ENCODE measurements at regions not wholly inside any gene's neighbourhood (a gene's known extent, or its start where the extent isn't known, plus 50 kb on each side); places are given as distances from the start of the nearest gene placed in this dataset.
"Not testable (repeated sequence)": the region's sequence is repeated elsewhere in the genome, so short reads cannot be mapped to it uniquely, and the experiment has no call there.

DNA sequence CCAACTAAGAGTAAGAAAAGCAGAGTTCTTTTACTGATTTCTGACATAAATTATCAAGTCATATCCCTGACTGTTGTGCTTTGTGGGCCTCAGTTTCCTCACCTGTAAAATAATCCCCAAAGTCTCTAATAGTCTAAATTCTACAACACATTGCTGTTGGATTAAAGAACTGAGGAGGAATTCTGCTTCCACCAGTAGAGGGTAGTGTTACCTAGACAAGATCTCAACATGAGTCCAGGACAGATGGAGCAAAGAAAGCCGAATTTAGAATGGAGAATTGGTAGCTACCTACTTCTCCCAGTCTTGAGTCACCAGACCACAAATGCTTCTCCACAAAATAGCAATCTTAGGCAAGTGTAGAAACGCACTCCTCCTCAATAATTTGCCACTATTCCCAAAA is 462.5 kb upstream of the FSHR start:
- peak; percentile 2 for DNase-seq (ENCODE audit: low read depth)
- H3K4me3 ChIP-seq (ENCODE audit: low read depth, low read length), result no peak overlapping the region
- TF ChIP-seq, protein P1, sequence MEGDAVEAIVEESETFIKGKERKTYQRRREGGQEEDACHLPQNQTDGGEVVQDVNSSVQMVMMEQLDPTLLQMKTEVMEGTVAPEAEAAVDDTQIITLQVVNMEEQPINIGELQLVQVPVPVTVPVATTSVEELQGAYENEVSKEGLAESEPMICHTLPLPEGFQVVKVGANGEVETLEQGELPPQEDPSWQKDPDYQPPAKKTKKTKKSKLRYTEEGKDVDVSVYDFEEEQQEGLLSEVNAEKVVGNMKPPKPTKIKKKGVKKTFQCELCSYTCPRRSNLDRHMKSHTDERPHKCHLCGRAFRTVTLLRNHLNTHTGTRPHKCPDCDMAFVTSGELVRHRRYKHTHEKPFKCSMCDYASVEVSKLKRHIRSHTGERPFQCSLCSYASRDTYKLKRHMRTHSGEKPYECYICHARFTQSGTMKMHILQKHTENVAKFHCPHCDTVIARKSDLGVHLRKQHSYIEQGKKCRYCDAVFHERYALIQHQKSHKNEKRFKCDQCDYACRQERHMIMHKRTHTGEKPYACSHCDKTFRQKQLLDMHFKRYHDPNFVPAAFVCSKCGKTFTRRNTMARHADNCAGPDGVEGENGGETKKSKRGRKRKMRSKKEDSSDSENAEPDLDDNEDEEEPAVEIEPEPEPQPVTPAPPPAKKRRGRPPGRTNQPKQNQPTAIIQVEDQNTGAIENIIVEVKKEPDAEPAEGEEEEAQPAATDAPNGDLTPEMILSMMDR (conservative IDR thresholded peaks at IDR 0.05; ENCODE audit: low read depth, low read length), result peak; percentile 74

GRCh38 chr2:49611796-49612195 is 457.5 kb upstream of the FSHR start:
- not testable (repeated sequence) for H3K4me3 ChIP-seq (ENCODE audit: low read depth, low read length); DNase-seq (ENCODE audit: low read depth)

DNA sequence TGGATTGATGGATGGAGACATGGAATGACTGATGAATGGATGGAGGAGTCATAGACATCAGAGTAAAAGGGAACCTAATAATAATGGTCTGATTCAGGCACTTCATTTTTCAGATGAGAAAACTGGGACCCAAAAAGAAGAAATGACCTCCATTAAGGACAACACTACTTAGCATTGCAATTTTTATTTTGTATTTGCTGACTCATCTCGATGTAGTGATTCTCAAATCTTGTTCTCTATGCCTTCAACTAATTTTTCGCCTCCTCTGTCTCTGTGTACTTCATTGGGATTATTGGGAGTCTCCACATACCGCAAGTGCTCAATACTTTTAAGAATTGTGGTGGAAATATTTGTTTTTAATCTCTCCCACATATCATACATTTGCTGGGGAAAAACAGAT is 446.2 kb upstream of the FSHR start:
- no peak for DNase-seq (ENCODE audit: low read depth)
- TF ChIP-seq, protein P1 (conservative IDR thresholded peaks at IDR 0.05; ENCODE audit: low read depth, low read length), result no peak
- no peak overlapping the region for H3K4me3 ChIP-seq (ENCODE audit: low read depth, low read length)

GRCh38 chr2:49598231-49598630 is 443.9 kb upstream of the FSHR start:
- TF ChIP-seq, protein P1 (conservative IDR thresholded peaks at IDR 0.05; ENCODE audit: low read depth, low read length), result no peak
- DNase-seq (ENCODE audit: low read depth), result no peak

DNA sequence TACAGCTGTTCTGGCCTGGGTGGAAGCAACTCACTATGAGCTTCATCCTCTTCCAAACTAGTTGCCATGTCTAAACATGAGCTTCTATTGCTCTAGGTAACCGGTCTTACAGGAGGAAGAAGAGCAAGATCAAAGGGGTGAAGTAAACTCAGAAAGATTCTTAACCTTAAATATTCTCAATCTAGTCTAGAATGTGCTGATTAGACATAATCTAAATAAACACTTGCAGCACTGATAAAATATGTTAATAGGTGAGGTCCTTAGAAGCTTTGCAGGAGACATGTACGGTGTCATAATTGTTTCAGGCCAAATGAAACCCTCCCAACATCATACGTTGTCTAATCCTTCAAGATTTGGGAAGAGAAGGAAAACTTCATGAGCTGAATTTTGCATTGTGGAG is 431.6 kb upstream of the FSHR start:
- TF ChIP-seq, protein P1 (conservative IDR thresholded peaks at IDR 0.05; ENCODE audit: low read depth, low read length), result no peak
- no peak overlapping the region for H3K4me3 ChIP-seq (ENCODE audit: low read depth, low read length)
- no peak for DNase-seq (ENCODE audit: low read depth)

More at GRCh38 chr2:49598231-49598630, 443.9 kb upstream of the FSHR start:
- H3K4me3 ChIP-seq (ENCODE audit: low read depth, low read length), result no peak overlapping the region

DNA sequence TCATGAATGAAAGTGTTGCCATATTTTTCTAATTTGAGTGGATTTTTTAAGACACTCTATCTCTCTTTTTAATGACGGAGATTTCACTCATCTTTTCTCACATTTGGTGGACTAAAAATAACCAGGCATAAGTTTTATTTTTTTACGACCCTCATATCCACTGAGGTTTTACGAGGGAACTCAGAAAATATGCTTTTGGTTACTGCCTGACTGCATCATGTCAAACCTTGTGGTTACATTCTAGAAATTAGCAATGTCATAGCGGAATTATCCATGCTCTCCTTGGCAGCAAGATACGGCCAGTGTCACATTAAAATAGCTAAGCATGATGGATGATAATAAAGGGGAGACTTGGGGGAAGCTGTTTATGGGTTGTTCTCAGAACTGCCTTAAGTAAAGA is 428.6 kb upstream of the FSHR start:
- TF ChIP-seq, protein P1 (conservative IDR thresholded peaks at IDR 0.05; ENCODE audit: low read depth, low read length), result no peak
- H3K4me3 ChIP-seq (ENCODE audit: low read depth, low read length), result no peak overlapping the region
- DNase-seq (ENCODE audit: low read depth), result no peak

- no peak overlapping the region for H3K4me3 ChIP-seq (ENCODE audit: low read depth, low read length)
- no peak for DNase-seq (ENCODE audit: low read depth)
- TF ChIP-seq, protein P1 (conservative IDR thresholded peaks at IDR 0.05; ENCODE audit: low read depth, low read length), result no peak
These were observed 422.7 kb upstream of the FSHR start for GRCh38 chr2:49577041-49577440.

DNA sequence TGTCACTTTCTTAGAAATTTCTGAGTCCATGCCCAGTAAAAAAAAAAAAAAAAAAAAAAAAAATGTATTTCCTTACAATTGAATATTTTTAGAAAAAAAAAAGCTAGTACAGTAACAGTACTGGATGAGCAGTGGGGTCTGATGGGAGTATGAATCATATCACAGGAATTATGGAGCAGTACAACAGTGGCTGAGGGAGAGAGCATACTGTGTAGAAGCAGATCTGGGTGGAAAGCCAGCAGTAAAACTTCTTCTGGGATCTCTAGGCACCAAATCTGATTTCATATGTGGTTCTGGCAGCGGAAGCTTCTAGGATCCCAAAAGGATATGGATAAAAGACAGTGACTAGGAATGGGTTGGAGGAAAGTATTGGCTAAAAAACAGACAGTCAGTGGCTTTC is 414.9 kb upstream of the FSHR start:
- no peak overlapping the region for H3K4me3 ChIP-seq (ENCODE audit: low read depth, low read length)
- DNase-seq (ENCODE audit: low read depth), result no peak
- TF ChIP-seq, protein P1 (conservative IDR thresholded peaks at IDR 0.05; ENCODE audit: low read depth, low read length), result no peak

All from epithelial cell of proximal tubule (primary cell).